COLO668 (cell line): ENCODE measurements at regions not wholly inside any gene's neighbourhood (a gene's known extent, or its start where the extent isn't known, plus 50 kb on each side); places are given as distances from the start of the nearest gene placed in this dataset.

Experiments used
- DNase-seq: peaks from one replicate; lab custom pipeline; 2025; ENCODE audit not compliant: unreplicated experiment; lab: John Stamatoyannopoulos, UW

- no peak for DNase-seq
These were observed 64.9 kb upstream of the SUCLG2 start for GRCh38 chr3:67719333-67719732.

DNA sequence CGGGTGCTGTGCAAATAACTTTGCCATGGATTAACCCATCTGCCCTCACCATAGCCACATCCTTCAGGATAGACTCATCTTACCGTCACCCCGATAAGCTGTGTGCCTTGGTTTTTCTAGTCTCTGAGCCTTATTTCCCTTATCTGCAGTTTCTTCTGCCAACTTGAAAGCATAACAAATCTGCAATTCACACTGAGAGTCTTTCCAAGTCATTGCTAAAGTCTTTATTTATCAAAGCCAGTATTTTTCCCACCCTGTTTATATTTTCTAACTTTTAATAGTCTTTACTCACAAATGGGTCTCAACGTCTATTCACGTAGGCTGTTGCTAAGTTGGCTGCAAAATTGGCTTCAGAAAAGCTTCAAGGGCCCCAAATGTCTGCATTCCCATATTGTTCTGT lies 61.6 kb upstream of the SUCLG2 start:
- DNase-seq = no peak

GRCh38 chr3:67713764-67714469 lies 59.5 kb upstream of the SUCLG2 start:
- no peak for DNase-seq

DNA sequence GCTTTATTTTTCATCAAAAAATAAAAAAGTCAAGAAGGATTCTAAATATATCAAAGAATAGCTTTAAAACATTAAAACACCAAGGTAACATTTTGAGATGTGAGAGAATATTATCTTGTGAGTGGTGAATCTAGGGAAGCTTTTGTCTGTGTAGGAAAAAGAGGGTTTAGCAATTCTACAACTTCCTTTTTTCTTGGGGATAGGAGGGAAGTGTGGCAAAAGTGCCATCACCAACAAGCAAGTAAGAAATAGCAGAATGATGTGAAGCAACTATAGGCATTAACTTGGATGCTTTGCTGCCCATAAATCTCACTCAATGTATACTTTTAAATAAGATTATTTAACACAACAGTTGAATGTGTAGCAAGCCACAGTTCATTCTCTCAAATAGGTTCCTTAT lies 57.8 kb upstream of the SUCLG2 start:
- DNase-seq = no peak

GRCh38 chr3:67710396-67710795 lies 56.0 kb upstream of the SUCLG2 start:
- DNase-seq = no peak

DNA sequence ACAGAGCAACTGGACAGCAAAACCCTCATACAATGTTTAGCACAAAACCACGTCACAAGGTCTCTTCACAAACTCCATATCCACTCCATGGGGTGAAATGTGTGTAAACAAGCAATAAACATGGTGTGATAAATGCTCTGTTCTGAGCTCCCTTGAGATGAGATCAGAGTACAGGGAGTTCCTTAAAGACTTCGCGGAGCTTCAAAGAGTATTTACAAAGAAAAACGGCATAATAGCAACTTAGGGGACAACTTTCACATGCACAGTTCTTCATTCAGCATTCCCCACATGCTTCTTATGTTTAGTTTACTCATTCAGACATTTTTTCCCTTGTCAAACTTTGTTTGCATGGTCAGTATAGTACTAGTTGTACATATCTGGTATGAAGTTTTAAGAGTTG lies 52.5 kb upstream of the SUCLG2 start:
- DNase-seq = no peak

- DNase-seq = no peak
These were observed 49.9 kb upstream of the SUCLG2 start for GRCh38 chr3:67704322-67704721.
